ENCODE measurements at regions not wholly inside any gene's neighbourhood (a gene's known extent, or its start where the extent isn't known, plus 50 kb on each side); places are given as distances from the start of the nearest gene placed in this dataset.

DNA sequence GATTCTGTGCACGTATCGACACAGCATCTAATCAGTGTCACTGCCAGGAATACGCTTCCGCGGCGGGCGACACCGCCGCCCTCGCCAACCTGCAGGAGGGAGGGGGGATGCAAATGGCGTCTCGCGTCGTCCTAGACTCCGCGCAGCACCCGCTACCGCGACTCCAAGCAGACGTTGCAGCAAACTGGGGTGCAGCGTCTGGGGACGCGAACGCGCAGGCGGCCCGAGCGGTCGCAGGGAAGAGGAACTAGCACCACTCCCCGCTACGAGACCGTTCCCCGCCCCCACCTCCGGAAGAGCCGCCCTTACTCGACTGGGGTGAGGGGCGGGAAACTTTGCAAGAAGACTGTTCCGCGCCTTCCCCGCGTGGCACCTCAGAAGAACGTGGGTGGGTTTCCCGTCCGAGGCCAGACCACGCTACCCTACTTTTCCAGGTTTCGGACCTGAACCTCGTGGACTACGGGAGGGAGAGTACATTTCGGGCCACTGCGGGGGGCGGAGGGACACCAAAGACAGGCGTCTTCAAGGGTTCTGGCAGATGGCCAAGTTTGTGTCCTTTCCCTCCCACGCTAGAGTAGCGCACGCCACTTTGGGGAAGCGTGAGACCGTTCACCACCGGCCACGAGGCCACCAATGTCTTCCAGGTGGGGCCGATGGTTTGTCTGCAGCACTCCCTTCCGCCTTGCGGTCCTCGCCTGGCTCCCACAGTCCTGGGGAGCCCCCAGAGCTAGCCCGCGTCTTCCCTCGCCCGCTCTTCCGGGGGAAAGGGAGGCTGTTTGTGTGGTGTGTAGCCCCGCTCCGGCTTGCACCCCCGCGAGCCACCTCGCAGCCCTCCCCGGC, 78.0 kb upstream of the BCOR start:
- DNase-seq: no peak

- no peak for DNase-seq
Measured at GRCh38 chrX:40174854-40175510, 77.2 kb upstream of the BCOR start.

DNA sequence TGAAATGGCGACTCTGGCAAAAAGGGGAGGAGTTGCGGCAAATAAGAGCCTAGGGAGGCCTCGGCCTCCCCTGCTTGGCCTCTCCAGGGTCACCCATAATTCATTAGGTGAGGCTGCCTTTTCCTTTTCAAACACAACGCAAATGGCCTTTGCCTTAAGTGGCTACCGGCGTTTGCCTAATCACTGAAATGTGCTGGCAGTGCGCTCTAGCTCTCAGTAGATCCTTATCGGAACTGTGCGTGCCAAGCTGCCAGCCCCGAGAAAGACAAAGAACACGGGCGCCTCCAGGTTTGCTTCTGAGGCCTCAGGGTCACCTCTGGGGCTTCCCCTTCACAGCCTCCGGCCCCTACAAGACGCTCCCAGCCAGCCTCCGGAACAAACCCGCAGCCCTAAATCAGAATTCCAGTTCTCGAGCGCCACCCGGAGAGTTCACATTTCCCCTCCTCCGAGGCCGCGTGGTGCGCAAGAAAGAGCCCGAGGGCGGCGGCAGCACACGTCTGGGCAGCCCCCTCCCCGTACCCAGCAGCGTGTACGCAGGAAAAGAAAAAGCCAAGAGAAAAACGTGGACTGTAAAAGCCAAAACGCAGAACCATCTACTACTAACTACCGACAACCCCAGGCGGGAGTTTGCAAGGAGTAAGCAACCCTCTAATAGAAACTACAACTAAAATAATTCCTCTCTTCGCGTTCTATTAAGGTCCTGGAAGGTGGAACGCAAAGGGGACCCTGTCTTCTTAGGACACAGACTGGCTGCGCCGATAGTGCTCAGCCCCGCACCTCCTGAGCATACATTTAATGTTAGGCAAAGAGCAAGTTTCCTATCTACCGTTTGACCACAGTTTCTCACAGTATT, 76.5 kb upstream of the BCOR start:
- no peak for DNase-seq

GRCh38 chrX:40173143-40174000, 75.6 kb upstream of the BCOR start:
- DNase-seq: no peak

GRCh38 chrX:40172401-40173142, 74.8 kb upstream of the BCOR start:
- DNase-seq: no peak

- no peak for DNase-seq
Measured at GRCh38 chrX:40171513-40172400, 74.0 kb upstream of the BCOR start.

- DNase-seq: no peak
Measured at GRCh38 chrX:40170830-40171512, 73.2 kb upstream of the BCOR start.

GRCh38 chrX:40169193-40170101, 71.7 kb upstream of the BCOR start:
- no peak for DNase-seq

- no peak for DNase-seq
Measured at GRCh38 chrX:40168480-40169011, 70.8 kb upstream of the BCOR start.

DNA sequence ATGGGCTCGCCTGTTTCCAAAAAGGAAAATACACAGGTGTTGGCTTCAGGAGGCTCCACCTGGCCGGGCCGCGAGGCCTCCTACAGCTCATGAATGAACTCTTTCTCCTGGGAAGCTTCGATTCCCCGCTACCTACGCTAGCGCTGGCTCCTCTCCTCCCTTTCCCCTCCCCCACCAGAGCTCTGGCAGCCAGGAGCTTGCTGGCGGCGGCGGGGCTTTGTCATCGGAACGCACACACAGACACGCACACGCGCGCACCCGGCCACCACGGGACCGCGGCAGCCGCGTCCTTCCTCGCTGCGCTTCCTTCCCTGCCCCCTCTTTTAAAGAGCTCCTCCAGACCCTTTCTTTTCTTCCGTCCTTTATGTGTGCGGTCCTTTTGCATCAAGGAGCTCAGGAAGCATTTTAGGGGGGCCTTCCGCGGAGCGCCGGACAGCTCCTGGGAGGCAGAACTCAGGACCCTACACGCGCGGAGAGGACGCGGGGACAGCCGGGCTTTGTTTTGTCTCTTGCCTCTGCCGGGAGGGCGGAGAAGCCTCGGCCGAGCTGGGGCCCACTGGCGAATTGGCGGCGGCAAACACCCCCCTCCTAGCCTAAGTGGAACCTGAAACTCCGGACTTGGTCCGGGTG, 70.2 kb upstream of the BCOR start:
- DNase-seq: no peak

DNA sequence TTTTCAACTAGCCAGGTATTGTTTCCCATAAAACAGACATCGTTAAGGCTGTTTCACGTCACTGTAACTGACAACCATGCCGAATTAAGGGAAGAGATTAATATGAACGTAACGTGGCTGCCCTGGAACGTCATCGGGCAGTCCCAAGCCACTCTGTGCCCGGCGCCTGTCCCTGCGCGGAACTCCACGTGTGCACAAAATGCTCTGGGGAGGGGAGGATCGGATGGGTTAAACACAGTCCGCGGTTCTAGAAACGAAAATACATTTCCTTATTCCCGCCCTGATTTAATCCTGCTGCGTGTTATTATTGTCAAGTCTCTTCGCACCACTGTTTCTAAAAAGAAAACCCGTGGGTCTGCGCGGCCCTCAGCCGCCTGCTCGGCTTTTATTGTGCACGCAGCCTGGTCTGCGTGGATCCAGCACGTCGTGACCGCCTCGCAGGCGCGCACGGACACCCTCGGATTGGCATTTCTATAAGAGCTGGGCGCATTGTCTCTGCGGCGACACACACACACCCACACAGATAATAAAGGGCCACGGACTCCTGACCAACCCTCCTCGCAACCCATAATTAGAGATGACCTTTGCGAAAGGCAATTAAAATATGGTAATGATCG, 69.6 kb upstream of the BCOR start:
- DNase-seq: no peak

GRCh38 chrX:40166582-40166981, 68.8 kb upstream of the BCOR start:
- no peak for DNase-seq

GRCh38 chrX:40165861-40166260, 68.1 kb upstream of the BCOR start:
- DNase-seq: no peak

- no peak for DNase-seq
Measured at GRCh38 chrX:40165206-40165605, 67.4 kb upstream of the BCOR start.

DNA sequence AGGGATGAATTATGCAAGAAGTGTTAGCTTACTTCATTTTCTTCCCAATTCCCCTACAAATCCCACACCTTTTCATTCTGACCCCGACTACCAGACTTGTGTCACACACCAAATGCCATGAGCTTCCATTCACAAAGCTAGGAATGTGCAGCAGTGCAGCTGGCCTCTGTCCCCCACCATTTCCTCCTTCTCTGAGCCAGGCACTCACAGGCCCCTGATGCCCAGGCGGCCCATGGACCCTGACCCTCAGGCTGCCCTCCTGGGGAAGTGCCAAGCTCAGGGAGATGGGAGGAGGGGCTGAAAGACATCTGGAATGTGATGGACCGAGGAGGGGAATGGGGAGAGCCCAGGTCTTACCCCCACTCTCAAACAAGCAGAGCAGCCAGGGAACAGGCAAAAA, 67.0 kb upstream of the BCOR start:
- peak; percentile 3 for DNase-seq

- no peak for DNase-seq
Measured at GRCh38 chrX:40158036-40158706, 60.4 kb upstream of the BCOR start.
